ENCODE measurements at regions not wholly inside any gene's neighbourhood (a gene's known extent, or its start where the extent isn't known, plus 50 kb on each side); places are given as distances from the start of the nearest gene placed in this dataset.

DNA sequence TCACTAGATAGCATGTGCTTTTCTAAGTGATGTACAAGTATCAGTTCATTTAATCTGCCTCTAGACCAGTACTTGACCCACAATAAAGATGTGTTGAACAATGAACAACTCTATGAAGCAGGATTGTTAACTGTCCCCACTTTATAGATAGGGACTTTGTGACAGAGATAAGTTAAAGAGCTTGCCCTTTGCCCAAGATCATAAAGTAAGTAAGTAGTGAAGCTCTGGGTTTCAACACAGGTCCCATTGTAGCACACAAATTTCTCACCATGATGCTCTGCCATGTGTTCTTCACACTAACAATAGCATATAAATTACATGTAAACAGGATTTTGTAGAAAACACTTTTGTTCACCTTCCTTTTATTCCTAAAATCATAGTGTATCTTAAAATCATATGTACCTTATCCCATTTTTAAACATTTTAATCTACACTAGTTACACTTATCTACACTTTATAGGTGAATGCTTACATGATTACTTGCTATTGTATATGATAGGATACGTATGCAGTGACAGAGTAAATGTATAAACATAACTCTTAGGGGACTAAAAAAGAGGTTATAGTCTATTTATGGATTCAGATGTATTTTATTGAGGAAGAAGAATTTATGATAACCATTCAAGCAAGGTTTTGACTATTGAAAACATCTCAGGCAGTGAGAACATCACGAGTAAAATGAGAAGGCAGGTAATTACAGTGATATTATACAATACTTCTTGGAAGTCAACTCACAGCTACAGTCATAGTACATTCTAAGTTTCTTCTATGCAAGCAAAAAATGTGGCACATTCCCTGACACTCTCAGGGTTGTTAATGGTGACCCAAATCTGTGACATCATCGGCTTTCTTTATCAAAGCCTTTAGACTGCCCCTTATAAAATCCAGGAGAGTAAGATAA, 2275.1 kb downstream of the PCDH7 start:
- H3K4me3 Mint-ChIP-seq, result no peak overlapping the region
- no peak overlapping the region for H2AFZ ChIP-seq (ENCODE audit: low read length)
- H3T11ph ChIP-seq (ENCODE audit: low read length), result no peak overlapping the region
- H3K36me3 Mint-ChIP-seq (ENCODE audit: insufficient read depth in 1 of 3, low read depth in 3 of 3), result no peaks in the 10 kb centered on the region
- H2BK12ac ChIP-seq (ENCODE audit: insufficient read length, low read depth, low read length), result no peak overlapping the region
- H3K79me1 ChIP-seq (ENCODE audit: insufficient read depth, low read depth, low read length, poor library complexity, severe bottlenecking), result no peaks in the 10 kb centered on the region
- no peak overlapping the region for H3K4ac ChIP-seq (ENCODE audit: low read depth, low read length)
- no peaks in the 10 kb centered on the region for H3K4me1 Mint-ChIP-seq
- H3K4me2 ChIP-seq (ENCODE audit: insufficient read depth, insufficient read length, low read length), result no peak overlapping the region
- H2BK5ac ChIP-seq (ENCODE audit: insufficient read length, low read length), result no peak overlapping the region
- no peak overlapping the region for H3K27ac Mint-ChIP-seq
- H3K79me2 ChIP-seq (ENCODE audit: insufficient read depth, low read length), result no peaks in the 10 kb centered on the region
- H4K5ac ChIP-seq (ENCODE audit: insufficient read length, low read depth, low read length), result no peak overlapping the region
- no peak overlapping the region for H2BK15ac ChIP-seq (ENCODE audit: low read depth, low read length)
- no peaks in the 10 kb centered on the region for H3K9me3 ChIP-seq (ENCODE audit: control insufficient read depth, low read depth, low read length)
- H4K8ac ChIP-seq (replicated peaks; ENCODE audit: insufficient read length, low read depth, low read length), result no peak overlapping the region
- no peaks in the 10 kb centered on the region for H3K27me3 Mint-ChIP-seq (ENCODE audit: low read depth)
- no peaks in the 10 kb centered on the region for H3K9me3 Mint-ChIP-seq
- no peak overlapping the region for H2AK5ac ChIP-seq (ENCODE audit: insufficient read length, low read length)
- H3K9ac ChIP-seq (ENCODE audit: extremely low read depth, insufficient read length, low read length), result no peak overlapping the region
- H3K56ac ChIP-seq (ENCODE audit: insufficient read length, low read depth, low read length), result no peak overlapping the region
- no peaks in the 10 kb centered on the region for H4K20me1 ChIP-seq (ENCODE audit: control insufficient read depth, insufficient read depth, insufficient read length)
- no peak for TF ChIP-seq CTCF (conservative IDR thresholded peaks at IDR 0.05)
- no peaks in the 10 kb centered on the region for H3K27me3 ChIP-seq (ENCODE audit: insufficient read depth, low read length)
- H3K27ac ChIP-seq (ENCODE audit: insufficient read length, low read depth, low read length), result no peak overlapping the region
- H3K23ac ChIP-seq (ENCODE audit: insufficient read length, low read depth, low read length), result no peak overlapping the region
- H3K23me2 ChIP-seq (ENCODE audit: insufficient read length, low read depth, low read length, poor library complexity, severe bottlenecking), result no peaks in the 10 kb centered on the region
- no peak overlapping the region for H3K18ac ChIP-seq (ENCODE audit: insufficient read length, low read depth, low read length)
- DNase-seq, result no peak
- no peak overlapping the region for H2BK120ac ChIP-seq (ENCODE audit: low read depth, low read length, poor library complexity, severe bottlenecking)
- no peak overlapping the region for H3K14ac ChIP-seq (ENCODE audit: insufficient read depth, low read length)
- no peak overlapping the region for H2BK20ac ChIP-seq (ENCODE audit: low read depth, low read length, poor library complexity, severe bottlenecking)
- no peaks in the 10 kb centered on the region for H3K4me1 ChIP-seq (ENCODE audit: insufficient read depth, low read length)
- H4K91ac ChIP-seq (ENCODE audit: insufficient read length, low read depth, low read length), result no peak overlapping the region
- no CpG with 5 or more reads among the region's 3 CpGs for WGBS (ENCODE audit: extremely low coverage, insufficient read length, low lambda C conversion rate)

Data from H9 (cell line).